ENCODE measurements at regions not wholly inside any gene's neighbourhood (a gene's known extent, or its start where the extent isn't known, plus 50 kb on each side); places are given as distances from the start of the nearest gene placed in this dataset.

- no peak for DNase-seq
- Histone ChIP-seq H3K27ac (ENCODE audit: low read depth in 1 of 2, low read length in 2 of 2) (no peak overlapping the region), H3K79me2 (ENCODE audit: insufficient read depth, low read length) (no peaks in the 10 kb centered on the region), H2AFZ (ENCODE audit: insufficient read depth, low read depth, low read length, poor library complexity, severe bottlenecking) (no peak overlapping the region), H3K4me2 (replicated peaks; ENCODE audit: extremely low read depth, low read length, poor library complexity, severe bottlenecking) (no peak overlapping the region), H3K9ac (ENCODE audit: insufficient read depth, low read length, poor library complexity, severe bottlenecking) (no peak overlapping the region), H3K4me3 (replicated peaks in 1 of 3; ENCODE audit: low read depth in 2 of 3, low read length in 3 of 3) (no peak overlapping the region), H3K36me3 (replicated peaks in 1 of 2; ENCODE audit: control insufficient read depth in 1 of 2, insufficient read depth in 2 of 2, low read length in 2 of 2) (no peaks in the 10 kb centered on the region), H3K9me3 (replicated peaks in 1 of 2; ENCODE audit: control insufficient read depth in 1 of 2, insufficient read depth in 1 of 2, low read length in 2 of 2) (peaks cover 4 to 12% of the 10 kb centered on the region in 2 donors), H3K27me3 (ENCODE audit: control insufficient read depth in 2 of 2, insufficient read depth in 2 of 2, low read length in 2 of 2) (no peaks in the 10 kb centered on the region), H3K4me1 (ENCODE audit: control insufficient read depth in 1 of 2, insufficient read depth in 2 of 2, low read length in 2 of 2) (no peaks in the 10 kb centered on the region), H4K20me1 (ENCODE audit: insufficient read depth, low read length) (no peaks in the 10 kb centered on the region)
- intact Hi-C loops (cut with micrococcal nuclease) = no loop called here
- no CpG with 5 or more reads among the region's 3 CpGs for WGBS (ENCODE audit: insufficient coverage)
- Mint-ChIP-seq H3K9me3 (peaks cover 0 to 13% (median 2%) of the 10 kb centered on the region in 7 donors), H3K4me3 (no peak overlapping the region), H3K27me3 (ENCODE audit: low read depth in 3 of 3) (peaks cover 0 to 3% (median 0%) of the 10 kb centered on the region in 3 donors), H3K27ac (no peak overlapping the region), H3K36me3 (no peaks in the 10 kb centered on the region), H3K4me1 (no peaks in the 10 kb centered on the region)
- TF ChIP-seq CTCF (IDR thresholded peaks at IDR 0.05) = no peak
Observed at GRCh38 chr11:106331176-106331575, 253.7 kb downstream of the AASDHPPT start.

GRCh38 chr11:106333678-106334077 lies 256.2 kb downstream of the AASDHPPT start:
- Histone ChIP-seq H3K9me3 (replicated peaks in 1 of 2; ENCODE audit: control insufficient read depth in 1 of 2, insufficient read depth in 1 of 2, low read length in 2 of 2) (peaks cover 0 to 5% of the 10 kb centered on the region in 2 donors), H3K36me3 (replicated peaks in 1 of 2; ENCODE audit: control insufficient read depth in 1 of 2, insufficient read depth in 2 of 2, low read length in 2 of 2) (no peaks in the 10 kb centered on the region), H3K4me3 (replicated peaks in 1 of 3; ENCODE audit: low read depth in 2 of 3, low read length in 3 of 3) (no peak overlapping the region), H3K9ac (ENCODE audit: insufficient read depth, low read length, poor library complexity, severe bottlenecking) (no peak overlapping the region), H3K27ac (ENCODE audit: low read depth in 1 of 2, low read length in 2 of 2) (no peak overlapping the region), H4K20me1 (ENCODE audit: insufficient read depth, low read length) (no peaks in the 10 kb centered on the region), H3K4me1 (ENCODE audit: control insufficient read depth in 1 of 2, insufficient read depth in 2 of 2, low read length in 2 of 2) (no peaks in the 10 kb centered on the region), H3K4me2 (replicated peaks; ENCODE audit: extremely low read depth, low read length, poor library complexity, severe bottlenecking) (no peak overlapping the region), H3K79me2 (ENCODE audit: insufficient read depth, low read length) (no peaks in the 10 kb centered on the region), H2AFZ (ENCODE audit: insufficient read depth, low read depth, low read length, poor library complexity, severe bottlenecking) (no peak overlapping the region), H3K27me3 (ENCODE audit: control insufficient read depth in 2 of 2, insufficient read depth in 2 of 2, low read length in 2 of 2) (no peaks in the 10 kb centered on the region)
- Mint-ChIP-seq H3K36me3 (no peaks in the 10 kb centered on the region), H3K4me1 (no peaks in the 10 kb centered on the region), H3K4me3 (no peak overlapping the region), H3K27ac (no peak overlapping the region), H3K9me3 (peaks cover 0 to 11% (median 4%) of the 10 kb centered on the region in 7 donors), H3K27me3 (ENCODE audit: low read depth in 3 of 3) (peaks cover 0 to 2% (median 0%) of the 10 kb centered on the region in 3 donors)
- TF ChIP-seq CTCF (IDR thresholded peaks at IDR 0.05) = no peak
- no CpG with 5 or more reads among the region's 2 CpGs for WGBS (ENCODE audit: insufficient coverage)
- DNase-seq = no peak
- intact Hi-C loops (cut with micrococcal nuclease) = no loop called here
